Renal cortex interstitium (tissue), 11 donors: ENCODE measurements at regions not wholly inside any gene's neighbourhood (a gene's known extent, or its start where the extent isn't known, plus 50 kb on each side); places are given as distances from the start of the nearest gene placed in this dataset.
"Not testable (repeated sequence)": the region's sequence is repeated elsewhere in the genome, so short reads cannot be mapped to it uniquely, and the experiment has no call there.

ENCODE experiments used
- DNase-seq, 11 donors: peaks; one replicate each; pipeline ENCODE4 v3.0.0-alpha.2; 2013; ENCODE audit warnings: low read depth in 9 of 11, low spot score in 4 of 11; ENCODE audit errors: extremely low read depth in 1 of 11

DNA sequence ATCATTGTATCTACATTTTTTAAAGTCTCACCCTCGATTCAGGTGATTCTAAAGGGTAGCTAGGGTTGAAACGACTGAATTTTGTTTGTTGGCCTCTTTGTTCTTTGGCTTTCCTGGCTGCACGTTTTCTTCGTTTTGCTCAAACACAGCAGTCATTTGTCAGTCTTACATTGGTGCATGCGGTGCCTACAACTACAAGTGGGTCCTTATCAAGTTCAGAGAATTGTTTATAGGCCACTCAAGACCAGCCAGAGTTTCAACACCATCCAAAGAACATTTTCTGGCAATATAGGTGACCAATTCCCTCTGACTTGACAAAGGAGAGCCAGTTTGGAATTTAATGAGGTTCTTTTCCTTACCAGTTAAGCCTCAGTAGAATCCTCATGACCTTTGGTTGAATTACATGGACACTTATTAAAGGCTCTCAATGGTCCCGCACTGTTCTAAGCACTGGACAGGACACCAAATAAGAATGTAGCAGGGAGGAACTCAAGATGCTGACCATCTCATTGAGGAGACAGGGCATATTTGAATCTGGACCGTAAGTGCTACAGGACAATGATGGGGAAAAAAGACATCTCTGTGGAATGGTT, 119.0 kb upstream of the DMRT1 start:
- no peak for DNase-seq

DNA sequence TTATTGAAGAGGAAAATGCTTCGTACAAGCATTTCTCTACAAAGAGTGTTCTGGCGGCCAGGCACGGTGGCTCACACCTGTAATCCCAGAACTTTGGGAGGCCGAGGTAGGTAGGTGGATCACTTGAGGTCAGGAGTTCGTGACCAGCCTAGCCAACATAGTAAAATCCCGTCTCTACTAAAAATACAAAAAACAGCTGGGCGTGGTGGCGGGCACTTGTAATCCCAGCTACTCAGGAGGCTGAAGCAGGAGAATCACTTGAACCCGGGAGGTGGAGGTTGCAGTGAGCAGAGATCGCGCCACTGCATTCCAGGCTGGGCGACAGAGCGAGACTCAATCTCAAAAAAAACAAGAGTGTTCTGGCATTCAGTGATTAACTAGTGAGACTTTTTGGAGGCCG, 117.0 kb upstream of the DMRT1 start:
- not testable (repeated sequence) for DNase-seq

DNA sequence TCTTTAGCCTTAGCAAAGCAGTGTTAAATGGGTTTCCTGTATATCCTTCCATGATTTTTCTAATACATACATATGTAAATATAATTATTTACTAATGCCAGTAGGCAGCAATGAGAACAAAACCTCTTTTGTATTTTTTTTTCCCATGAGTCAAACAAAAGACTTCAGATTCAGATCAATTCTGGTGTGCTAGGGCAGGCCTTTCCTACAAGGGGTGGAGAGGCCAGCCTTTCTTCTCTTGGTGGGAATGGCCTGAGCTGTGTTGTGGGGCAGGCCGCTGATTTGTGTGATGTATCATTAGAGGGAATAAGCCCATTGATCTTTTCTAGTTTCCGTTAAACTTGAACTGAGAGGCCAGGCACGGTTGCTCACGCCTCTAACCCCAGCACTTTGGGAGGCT, 115.5 kb upstream of the DMRT1 start:
- no peak for DNase-seq

DNA sequence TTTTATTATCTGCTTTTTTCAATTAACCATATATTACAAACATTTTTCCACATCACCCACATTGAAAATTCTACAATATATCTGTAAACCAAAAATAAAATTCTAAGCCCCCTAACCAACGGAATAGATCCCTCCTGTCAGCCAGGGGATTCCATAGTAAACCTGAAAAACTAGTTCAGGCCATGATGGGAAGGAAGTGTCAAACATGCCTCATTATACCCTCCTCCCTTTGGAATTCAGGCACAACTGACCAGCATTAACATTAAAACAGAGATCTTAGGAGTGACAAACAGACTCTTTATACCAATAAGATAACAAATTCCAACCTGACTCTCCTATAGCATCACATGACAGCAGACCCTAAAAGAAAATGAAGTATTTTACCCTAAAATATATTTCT, 113.7 kb upstream of the DMRT1 start:
- DNase-seq, result no peak

DNA sequence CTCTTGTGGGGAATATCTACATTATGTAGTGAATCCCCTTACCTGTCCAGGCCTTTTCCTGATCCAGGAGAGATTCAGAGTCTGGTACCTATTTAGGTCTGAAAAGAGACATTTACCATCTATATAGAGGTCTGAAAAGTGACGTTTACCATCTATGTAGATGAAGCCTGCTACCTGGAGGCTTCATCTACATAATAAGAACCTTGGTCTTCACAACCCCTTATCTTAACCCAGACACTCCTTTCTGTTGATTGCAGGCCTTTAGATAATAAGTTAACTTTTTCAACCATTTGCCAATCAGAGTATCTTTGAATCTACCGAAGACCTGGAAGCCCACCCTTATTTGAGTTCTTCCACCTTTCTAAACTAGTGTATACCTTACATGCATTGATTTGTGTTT, 113.0 kb upstream of the DMRT1 start:
- no peak for DNase-seq

DNA sequence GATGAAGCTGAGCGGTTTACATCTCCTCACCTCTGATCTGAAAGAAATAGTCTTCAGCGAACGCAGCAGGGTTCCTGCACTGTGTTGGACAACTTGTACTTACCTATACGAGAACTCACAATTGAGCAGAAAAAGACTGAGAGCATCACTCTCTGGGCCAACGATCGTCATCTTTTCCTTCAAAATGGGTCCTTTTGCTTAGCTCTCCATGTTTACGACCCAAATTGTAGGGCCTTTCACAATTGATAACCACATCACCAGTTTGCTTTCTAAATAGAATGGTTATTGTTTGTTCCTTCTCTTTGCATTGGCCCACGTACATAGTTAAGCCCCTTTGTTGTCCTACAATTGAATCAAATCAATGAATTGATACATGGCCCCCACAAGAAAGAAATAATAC, 110.0 kb upstream of the DMRT1 start:
- DNase-seq, result no peak

DNA sequence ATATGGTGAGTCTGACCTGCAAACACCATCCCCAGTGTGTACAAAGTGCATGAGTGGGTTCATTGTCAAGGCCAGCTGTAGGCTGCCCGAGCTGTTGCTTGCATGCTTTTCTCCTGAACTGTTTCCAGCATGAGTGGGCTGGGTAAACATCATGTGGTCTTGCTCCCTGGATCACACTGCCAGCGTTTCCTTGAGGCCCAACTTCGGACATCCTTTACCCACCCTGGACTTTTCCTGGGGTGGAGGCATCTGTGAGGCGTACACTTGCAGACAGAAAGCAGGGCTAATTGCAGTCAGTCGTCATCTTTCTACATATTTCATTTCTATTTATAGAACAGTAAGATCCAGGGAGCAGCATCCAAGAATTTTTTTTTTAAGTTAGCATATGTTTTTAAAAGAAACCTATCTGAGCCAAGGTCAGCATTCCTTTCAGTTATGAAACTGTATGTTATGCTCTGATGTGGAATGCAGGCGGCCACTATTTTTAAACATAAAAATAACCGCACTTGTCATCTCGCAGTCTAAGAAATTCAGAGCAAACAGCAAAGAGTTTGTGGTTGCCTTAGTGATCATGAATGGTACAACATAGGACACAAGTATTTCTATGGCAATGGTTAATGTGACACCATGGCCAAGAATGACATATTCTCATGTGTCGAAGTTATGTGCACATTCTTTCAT, 106.5 kb upstream of the DMRT1 start:
- DNase-seq, result peak in 2 of 11 donors; percentile 30 to 39

DNA sequence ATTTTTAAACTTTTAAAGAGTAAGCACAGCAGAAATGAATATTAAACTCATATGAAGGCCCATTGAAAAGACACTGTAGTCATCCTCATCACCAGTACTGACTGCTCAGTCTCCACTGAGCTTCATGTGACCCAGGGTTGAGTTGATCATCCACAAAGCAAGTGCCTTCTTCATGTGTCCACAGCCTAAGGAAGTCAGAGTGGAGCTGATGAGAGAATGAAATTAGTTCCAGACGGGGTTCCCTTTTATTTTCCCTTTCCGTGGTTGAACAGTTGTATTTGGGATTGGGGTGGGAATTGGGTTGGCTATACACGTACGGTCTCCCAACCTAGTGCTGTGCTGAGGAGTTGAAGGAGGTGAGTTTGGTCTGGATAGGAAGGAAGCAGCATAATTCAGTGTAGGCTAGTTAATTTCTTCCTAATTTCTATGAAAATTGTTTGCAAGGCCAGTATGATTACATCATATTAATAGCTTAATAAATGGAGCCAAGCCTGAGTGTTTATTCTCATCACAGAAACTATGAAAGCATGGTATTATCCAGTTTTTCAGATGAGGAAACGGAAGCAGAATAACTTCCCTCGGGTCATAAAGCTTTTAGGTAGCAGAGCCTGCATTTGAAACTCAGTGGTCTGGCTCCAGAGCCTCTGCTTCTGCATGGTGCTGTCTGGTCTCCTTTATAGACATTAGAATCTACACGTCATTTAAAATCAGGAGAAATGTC, 103.9 kb upstream of the DMRT1 start:
- DNase-seq, result no peak

DNA sequence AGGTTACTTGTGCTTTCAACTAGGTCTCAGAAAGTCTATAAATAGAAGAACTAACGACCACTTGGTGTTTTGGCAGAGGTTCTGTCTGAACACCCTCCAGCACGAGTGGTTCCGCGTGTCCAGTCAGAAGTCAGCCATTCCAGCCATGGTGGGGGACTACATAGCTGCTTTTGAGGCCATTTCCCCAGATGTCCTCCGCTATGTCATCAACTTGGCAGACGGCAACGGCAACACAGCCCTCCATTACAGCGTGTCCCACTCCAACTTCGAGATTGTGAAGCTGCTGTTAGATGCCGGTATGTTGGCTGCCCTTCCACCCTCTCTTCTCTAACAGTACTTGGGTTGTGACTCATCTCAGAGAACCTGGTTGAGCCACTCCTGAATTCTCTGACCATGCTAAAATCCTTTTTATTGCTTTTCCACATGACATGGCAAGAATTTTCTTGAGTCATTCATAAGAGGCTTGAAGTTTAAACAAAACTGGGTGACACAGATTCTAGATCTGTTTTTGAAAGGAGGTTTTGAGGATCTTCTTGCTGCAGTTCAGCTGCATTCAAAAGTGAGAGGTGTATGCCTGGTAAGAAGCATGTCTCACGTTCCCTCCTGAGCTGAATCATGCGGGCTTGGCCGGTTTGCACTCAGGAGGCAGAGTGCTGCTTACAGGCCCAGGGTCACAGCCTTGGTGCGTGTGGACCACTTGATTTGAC, 103.1 kb upstream of the DMRT1 start:
- DNase-seq, result no peak

DNA sequence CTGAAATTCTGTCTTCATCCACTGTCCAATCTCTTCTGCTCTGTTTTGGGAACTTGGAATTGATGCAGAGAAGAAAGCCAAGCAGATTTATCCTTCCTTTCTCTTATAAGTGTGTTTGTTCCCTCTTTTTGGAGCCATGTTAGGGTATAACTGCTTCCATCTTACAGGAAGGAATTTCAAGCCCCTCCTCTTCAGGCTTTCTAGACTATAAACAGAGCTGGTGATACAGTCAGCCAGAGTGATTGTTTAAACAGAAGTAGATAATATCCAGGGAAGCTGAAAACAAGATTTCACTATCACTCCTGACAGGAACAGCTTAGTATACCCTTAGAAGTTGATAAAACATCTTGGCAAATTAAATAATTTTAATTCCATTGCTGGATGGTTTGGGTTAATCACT, 102.1 kb upstream of the DMRT1 start:
- no peak for DNase-seq

DNA sequence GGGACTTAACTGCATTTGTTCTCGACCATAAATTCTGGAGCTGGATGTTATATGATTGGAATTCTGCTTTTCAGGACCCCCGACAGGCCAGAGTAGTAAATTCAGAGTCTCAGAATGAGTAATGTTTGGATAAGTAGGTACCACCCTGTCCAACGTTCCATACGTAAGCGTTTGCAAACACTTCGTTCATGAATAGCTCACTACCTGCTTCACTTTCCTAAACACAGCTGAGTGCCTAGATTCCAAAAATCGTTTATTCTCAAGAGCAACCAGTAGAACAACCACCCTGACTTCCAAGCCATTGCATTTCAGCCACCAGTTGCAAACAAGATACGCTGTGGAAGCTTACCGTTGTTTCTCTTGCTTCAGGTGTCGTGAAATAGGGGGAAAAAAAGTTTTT, 101.3 kb upstream of the DMRT1 start:
- no peak for DNase-seq

DNA sequence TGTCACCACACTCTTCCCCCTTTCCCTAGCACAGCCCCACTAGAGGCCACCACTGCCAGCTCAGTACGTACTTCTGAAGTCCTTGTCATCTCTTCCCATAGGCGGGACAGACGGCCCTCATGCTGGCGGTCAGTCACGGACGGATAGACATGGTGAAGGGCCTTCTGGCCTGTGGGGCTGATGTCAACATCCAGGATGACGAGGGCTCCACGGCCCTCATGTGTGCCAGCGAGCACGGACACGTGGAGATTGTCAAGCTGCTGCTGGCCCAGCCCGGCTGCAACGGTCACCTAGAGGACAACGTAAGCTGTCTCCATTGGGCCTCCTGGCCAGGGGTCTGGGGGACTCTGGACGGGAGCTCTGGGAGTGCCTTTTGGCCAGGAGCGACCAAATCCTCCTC, 99.4 kb upstream of the DMRT1 start:
- DNase-seq, result no peak

DNA sequence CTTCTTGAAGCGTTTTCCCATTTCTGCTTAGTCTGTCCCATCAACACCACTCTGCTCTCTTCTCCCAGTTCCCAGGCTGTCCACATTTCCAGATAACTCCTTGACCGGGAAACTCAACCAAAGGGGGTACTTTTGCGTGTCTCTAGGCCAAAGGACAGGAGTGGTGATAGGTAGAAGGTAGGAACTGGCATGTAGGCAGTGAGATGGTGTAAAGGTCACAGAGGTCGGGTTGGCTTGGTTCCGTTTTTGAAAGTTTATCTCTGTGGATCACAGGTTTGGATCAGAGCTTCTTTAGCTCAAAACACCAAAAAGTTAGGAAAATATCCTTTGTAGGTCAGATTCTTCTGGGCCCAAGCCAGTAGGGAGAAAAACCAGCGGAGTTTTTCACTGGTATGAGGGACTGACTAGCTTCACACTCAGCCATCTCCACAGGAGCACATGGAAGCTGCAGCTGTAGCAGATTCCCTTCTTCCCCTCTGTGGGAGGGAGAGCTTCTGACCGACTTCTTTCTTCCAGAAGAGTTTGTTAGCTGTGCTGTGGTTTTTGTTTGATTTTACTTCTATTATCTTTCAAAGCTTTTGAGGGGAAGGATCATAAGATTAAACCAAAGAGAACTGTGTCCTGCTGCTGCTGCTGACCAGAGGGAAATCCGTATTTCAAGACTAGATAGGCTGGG, 98.4 kb upstream of the DMRT1 start:
- DNase-seq, result no peak

DNA sequence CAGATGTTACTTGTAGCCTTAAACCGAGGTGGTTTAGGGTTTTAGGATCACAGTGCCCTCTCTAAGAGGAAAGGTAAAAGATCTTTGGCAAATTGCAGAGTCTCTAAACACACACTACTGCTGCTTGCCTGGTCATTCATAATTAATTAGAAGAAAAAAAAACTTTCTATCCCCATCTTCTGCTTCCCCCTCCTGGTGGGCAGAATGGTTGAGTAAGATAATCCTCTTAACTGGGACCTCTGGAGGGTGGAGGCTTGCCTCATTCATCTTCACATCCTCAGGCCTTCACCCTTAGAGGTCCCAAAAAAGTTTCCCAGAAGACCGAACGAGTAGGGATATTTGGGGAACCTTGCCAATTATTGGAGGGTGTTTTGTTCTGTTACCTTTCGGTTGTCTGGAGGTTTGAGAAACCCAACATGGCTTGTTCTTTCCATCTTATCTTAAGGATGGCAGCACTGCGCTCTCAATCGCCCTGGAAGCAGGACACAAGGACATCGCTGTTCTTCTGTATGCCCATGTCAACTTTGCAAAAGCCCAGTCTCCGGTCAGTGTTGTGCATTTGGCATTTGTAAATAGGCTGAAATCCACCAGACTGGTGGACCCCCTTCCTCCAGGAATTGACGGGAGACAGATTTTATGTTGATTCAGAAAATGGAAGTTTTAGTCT, 97.3 kb upstream of the DMRT1 start:
- DNase-seq, result no peak

DNA sequence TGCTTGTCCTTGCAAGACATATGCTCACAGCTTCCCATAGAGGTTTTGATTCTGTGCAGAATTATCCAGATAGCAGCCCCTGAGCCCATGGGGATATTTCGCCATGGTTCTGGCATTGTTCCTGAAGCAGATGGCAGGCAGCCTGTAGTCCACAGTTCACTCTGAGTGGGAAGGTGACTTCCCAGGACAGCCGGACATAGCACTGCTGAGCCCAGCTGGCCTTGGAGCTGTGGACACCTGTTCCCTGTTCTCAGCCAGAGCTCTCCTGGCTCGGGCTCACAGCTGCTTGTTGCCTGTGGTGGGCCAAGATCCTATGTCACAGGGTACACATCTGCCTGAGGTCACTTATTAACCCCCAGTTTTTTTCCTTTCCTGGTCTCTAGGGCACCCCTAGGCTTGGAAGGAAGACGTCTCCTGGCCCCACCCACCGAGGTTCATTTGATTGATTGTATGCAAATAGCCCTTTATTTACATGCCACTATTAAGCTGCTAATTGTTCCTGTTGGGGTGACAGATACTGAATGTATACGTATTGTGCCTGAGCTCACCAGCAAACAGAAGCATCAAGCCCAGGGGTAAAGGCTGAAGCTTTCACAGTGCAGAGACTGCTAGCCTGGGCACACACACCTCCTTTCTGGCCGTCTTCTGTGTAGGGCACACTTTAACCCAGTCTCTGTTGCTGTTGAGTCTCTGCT, 96.6 kb upstream of the DMRT1 start:
- no peak for DNase-seq

DNA sequence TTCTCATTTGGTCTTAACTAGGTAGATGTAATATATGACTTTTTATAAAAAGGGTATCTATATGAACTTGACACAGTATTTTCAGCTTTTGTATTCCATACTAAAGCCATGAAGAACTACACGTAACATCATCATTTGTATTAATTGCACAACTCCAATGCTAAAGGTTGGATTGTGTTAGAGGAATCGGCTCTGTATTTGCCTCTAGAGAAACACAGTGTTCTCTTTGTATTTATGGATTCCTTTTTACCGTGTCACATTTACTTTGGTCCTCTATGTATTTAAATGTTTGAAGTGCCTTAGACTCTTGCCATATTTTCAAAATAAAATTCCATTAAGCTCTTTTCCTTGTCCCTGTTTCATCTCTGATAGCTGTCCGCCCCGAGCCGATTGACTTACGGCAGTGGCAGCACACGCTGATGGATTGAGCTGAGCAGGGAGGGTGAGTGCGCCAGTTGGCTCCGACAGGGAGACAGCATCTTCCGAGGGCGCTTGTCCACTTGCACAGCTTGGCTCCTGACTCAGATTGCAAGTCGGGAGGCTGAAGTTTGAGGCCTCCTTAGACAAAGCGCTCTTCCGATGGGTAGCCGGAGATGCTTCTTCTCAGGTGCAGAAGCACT, 95.6 kb upstream of the DMRT1 start:
- no peak for DNase-seq

DNA sequence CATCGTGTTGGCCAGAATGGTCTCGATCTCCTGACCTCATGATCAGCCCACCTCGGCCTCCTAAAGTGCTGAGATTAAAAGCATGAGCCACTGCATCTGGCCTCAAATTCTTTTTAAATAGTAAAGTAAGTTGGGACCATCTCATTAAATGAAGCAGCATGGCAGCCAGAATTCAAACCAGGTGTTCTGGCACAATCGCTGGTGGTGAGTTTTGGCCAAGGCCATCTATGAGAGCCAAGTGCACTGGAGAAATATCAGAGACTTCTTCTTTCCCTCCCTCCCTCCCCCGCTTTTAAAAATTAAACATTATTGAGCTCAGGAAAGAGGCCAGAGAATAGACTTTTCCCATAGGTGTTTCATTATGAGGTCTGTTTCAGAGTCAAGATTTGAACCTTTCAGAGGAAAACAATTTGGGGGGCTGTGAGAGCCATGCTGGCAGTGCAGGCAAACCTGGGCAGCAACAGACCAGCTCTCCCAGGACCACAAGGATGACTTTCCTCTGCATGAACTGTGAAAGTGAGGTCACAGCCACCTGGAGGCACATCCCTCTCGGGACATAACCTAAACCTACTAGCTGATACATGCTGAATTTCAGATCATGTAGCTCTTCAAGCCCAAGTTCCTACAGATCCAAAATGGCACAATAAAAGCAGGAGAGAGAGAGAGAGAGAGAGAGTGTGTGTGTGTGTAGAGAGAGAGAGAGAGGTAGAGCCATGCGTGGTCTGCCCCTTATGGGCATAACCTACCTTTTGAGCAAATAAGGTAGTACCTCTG, 94.6 kb upstream of the DMRT1 start:
- no peak for DNase-seq
